ENCODE measurements at regions not wholly inside any gene's neighbourhood (a gene's known extent, or its start where the extent isn't known, plus 50 kb on each side); places are given as distances from the start of the nearest gene placed in this dataset.
"Not testable (repeated sequence)": the region's sequence is repeated elsewhere in the genome, so short reads cannot be mapped to it uniquely, and the experiment has no call there.

DNA sequence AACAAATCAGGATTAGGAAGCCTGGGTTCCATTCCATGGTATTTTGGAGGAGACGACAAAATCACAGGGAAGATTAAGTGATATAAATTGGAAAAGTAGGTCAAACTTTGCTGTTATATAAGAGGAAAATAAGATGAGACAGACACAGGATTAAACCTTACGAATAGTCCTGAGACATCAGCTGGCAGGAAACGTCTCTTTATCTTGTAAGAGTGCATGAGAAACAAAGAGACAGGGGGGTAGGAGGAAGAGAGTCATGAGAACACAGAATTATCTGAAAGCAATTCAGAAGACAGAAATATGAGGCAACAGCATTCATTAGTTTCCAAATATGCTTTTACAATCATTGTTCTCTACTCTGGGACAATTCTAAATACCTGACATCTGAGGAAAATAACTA is 310.6 kb upstream of the MIR17HG start:
- DNase-seq, result no peak

DNA sequence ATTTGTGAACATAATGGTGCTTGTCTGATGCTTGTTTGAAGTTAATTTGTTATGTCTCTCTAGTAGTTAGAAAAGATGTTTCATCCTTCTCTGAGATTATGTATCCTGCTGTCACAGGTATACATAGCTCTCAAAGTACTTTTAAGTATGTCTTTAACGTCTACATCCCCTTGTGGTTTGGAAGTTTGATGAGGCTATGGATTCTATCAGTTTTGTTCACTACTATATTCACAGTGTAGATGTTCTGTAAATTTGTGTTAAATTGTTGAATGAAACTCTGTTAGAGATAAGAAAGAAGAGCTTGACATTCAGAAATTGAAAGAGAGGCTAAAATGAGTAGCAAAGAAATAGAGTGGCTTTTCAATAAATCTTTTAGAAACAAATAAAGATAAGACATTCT is 304.6 kb upstream of the MIR17HG start:
- no peak for DNase-seq

DNA sequence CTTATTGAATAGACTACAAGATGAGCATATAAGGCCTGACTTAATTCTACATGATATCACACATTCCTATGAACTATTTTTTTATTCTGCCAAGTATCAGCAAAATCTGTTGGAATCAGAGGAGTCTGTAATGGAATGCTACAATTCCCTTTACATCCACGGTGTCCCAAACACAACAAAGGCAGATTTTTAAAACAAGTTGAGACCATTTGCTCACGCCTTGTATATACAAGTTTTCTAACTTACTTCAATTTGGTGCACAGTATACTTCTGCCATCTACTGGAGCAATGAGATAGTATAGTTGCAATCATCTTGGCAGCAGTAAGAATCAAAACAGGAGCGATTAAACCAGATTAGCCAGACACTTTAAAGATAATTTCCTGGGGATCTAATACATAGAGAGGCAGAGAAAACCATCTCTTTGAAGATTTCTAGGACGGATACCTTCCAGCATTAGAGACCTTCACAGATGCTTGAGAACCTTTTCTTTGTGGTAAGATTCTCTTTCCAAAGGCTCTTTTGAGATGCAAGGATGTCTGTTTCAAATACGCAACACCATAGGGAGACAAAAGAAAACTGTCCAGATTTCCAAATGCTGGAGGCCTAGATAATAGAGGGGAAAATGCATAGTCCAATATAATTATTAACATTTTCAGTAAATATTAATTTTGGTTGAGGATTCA is 302.0 kb upstream of the MIR17HG start:
- peak; percentile 3 for DNase-seq

DNA sequence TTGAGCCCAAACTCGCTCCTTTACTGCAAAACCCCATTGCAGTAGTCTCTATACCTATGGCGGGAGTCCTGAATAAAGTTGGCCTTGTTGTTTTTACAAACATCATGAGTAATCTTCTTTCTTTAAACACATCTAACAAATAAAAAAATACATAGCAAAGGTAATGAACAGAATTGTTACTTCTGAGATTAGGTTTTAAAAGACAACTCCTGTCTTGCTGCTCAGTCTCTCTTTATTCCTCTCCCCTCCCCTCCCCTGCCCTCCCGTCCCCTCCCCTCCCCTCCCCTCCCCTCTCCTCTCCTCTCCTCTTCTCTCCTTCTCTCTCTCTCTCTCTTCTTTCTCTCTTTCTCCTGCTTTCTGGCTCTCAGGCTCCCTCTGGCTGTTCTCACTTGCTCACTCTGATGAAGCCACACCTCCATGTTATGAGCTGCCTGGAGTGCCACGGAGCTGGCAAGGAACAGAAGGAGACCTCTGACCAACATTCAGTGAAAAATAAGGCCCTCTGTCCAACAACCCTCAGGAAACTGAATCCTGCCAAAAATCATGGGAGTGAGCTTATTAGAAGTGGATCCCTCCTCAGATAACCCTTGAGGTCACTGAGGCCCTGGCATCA is 300.7 kb upstream of the MIR17HG start:
- DNase-seq, result no peak

- no peak for DNase-seq
Observed at GRCh38 chr13:91050970-91051369, 296.5 kb upstream of the MIR17HG start.

DNA sequence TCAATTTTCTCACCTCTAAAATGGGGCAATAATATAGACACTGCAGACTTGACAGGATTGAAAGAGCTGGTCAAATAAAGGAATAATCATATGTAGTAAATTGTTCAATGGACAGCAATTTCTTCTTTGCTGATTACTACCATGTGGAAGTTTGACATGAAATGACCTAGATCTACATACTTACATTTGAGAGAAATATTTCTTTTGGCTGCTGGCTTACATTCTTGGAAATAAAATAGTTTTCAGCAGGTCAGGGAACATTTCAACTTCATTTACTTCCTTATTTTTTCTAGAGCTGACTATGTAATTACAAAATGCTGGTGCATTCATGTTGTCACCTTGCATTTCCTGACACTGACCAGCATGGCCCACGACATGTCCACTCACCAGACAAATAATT is 294.6 kb upstream of the MIR17HG start:
- DNase-seq, result no peak

- no peak for DNase-seq
Observed at GRCh38 chr13:91053318-91054065, 294.0 kb upstream of the MIR17HG start.

- DNase-seq, result no peak
Observed at GRCh38 chr13:91054902-91055301, 292.6 kb upstream of the MIR17HG start.

- no peak for DNase-seq
Observed at GRCh38 chr13:91056746-91057145, 290.7 kb upstream of the MIR17HG start.

DNA sequence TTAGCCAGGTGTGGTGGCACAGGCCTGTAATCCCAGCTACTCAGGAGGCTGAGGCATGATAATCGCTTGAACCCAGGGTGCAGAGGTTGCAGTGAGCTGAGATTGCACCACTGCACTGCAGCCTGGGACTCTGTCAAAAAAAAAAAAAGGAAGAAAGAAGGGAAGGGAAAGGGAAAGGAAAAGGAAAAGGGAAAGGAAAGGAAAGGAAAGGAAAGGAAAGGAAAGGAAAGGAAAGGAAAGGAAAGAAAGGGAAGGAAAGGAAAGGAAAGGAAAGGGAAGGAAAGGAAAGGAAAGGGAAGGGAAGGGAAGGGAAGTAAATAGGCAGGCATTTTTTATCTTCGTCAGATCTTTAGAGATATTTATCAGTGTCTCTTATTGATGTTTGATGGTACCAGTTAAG is 290.0 kb upstream of the MIR17HG start:
- DNase-seq, result not testable (repeated sequence)

DNA sequence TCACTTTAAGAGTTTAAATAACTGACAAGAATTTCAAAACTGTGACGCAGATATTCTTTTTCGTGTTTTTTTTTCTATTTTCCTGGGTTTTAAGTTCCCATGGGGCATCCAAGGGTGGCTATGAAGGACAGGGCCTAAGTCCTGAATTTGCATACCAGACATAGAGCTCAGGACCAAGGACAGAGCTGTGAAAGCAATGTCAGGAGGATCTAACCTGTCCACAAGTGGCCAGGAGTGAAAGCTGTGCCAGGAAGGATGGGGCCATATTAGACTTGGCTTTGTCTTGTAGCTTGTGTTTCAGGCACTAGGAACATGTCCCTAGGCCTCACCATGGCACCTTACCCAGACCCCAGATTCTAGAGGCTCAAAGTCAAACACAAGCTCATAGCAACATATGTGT is 289.4 kb upstream of the MIR17HG start:
- no peak for DNase-seq

- no peak for DNase-seq
Observed at GRCh38 chr13:91058919-91059318, 288.6 kb upstream of the MIR17HG start.

DNA sequence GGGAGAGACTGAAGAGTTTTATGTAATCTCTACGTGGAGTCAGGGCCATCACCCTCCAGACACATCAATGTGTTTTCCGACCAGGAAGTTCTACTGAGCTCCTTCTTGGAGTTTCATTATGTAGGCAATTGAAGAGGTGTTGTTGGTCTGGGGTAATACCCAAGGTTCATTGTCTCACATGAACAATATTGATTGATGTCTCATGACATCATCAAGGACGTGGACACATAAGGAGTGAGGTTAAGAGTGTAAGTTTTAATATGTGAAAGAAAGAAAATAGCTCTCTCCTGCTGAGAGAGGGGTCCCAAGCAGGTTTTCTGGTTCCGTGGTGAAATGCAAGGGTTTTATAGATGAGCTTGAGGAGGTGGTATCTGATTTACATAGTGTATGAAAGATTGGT is 280.7 kb upstream of the MIR17HG start:
- no peak for DNase-seq

DNA sequence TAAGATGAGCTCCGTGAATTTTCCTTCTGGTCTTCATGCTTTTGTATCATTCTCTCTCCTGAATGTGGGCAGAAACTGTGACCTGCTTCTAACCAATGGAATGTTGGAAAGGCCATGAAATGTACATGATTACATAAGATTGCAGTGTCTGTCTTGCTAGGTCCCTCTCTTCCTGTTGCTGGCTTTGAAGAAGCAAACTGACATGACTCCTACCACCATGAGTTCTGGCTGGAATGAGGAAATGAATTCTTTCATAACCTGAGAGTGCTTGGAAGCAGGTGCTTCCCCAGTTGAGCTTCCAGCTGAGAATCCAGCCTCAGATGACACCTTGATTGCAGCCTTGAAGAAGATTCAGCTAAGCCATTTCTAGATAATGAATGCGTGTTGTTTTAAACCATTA is 275.0 kb upstream of the MIR17HG start:
- no peak for DNase-seq

- DNase-seq, result no peak
Observed at GRCh38 chr13:91074091-91074490, 273.4 kb upstream of the MIR17HG start.

DNA sequence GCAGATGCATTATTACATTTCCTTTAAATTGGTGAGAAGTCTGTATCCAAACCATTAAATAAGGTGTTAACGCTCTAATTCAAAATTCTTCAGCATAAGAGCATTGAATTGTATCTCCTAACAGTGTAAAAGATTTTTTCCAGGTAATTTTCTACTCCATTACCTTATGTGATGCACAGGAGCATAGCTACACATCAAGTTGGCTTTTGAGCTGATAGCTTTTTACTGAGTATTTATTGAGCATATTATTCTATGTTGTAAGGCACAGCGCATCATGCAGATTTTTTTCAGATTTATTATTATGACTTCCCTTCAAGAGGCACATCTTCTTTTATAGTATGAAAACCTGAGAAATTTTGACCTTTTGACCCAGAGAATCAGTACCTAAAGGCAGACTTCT is 270.7 kb upstream of the MIR17HG start:
- DNase-seq, result no peak

DNA sequence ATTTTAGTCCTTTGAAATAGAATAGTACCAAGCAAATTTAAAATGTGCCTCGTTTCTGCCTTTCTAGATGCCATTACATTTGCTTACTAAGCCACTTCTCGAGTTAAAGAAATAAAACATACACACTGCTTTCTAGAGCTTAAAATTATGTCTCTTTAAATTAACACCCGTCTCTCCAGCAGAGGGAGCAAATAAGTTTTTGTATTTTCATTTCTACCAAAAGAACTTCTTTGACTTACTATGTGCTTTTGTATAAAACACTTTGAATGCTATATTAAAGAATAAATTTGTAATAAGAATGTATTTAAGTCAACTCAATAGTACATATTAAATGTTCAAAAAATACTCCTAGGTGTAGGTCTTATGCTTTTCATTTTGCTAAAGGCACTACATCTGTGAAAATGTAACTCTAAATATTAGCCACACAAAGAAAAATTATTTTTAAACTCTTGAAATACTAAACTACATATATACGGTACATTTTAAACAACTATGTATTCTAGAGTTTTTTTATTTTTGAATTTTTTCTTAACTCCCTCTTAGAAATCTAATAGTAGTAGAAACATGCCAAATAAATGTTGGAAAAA is 269.3 kb upstream of the MIR17HG start:
- DNase-seq, result no peak

DNA sequence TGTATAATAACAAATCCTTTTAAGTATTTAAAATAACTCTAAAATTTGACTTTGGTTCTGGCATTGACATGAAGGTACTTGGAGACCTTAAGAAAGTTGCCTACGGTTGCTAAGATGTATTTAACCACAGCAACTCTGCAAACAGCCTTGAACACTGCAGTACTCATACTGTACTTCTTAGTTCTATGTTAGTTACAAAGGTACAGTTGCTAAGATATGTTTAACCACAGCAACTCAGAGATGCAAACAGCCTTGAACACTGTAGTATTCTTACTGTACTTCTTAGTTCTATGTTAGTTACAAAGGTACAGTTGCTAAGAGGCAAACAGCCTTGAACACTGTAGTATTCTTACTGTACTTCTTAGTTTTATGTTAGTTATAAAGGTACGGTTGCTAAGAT is 268.3 kb upstream of the MIR17HG start:
- DNase-seq, result no peak

- no peak for DNase-seq
Observed at GRCh38 chr13:91085127-91085526, 262.4 kb upstream of the MIR17HG start.

GRCh38 chr13:91086936-91087716 is 260.4 kb upstream of the MIR17HG start:
- DNase-seq, result no peak

- no peak for DNase-seq
Observed at GRCh38 chr13:91097269-91097668, 250.2 kb upstream of the MIR17HG start.

- no peak for DNase-seq
Observed at GRCh38 chr13:91099877-91100276, 247.6 kb upstream of the MIR17HG start.

- no peak for DNase-seq
Observed at GRCh38 chr13:91100944-91101343, 246.5 kb upstream of the MIR17HG start.

Measured in NCI-H345 (cell line).